Endothelial cell of umbilical vein (primary cell): ENCODE measurements at regions not wholly inside any gene's neighbourhood (a gene's known extent, or its start where the extent isn't known, plus 50 kb on each side); places are given as distances from the start of the nearest gene placed in this dataset.

Source experiments
- EZH2 ChIP-seq: IDR thresholded peaks from 2 replicates; pipeline ENCODE4 v1.6.1; 2012; ENCODE audit warnings: borderline replicate concordance, low read depth, mild to moderate bottlenecking, moderate library complexity, low read length, inconsistent platforms; ENCODE audit not compliant: severe bottlenecking
- POLR2AphosphoS5 ChIP-seq: IDR thresholded peaks from 2 replicates; pipeline ENCODE4 v1.6.1; 2012; ENCODE audit warnings: low read depth, mild to moderate bottlenecking, control low read depth, low read length, moderate library complexity; ENCODE audit not compliant: insufficient read depth
- TF ChIP-seq, protein P1 (sequence below), 2 donors: IDR thresholded peaks; 1 replicate in 1 of 2; 2 replicates in 1 of 2; pipeline ENCODE4 v1.5.1; 2011; ENCODE audit warnings: low read length in 2 of 2, mild to moderate bottlenecking in 2 of 2, moderate library complexity in 2 of 2, control low read depth in 1 of 2, inconsistent platforms in 1 of 2, low read depth in 1 of 2; ENCODE audit not compliant: insufficient read depth in 1 of 2; ENCODE audit errors: extremely low read depth in 1 of 2
- TF ChIP-seq, protein P2 (sequence below): IDR thresholded peaks from 2 replicates; pipeline ENCODE4 v1.6.1; 2011; ENCODE audit not compliant: insufficient read depth, insufficient read length

DNA sequence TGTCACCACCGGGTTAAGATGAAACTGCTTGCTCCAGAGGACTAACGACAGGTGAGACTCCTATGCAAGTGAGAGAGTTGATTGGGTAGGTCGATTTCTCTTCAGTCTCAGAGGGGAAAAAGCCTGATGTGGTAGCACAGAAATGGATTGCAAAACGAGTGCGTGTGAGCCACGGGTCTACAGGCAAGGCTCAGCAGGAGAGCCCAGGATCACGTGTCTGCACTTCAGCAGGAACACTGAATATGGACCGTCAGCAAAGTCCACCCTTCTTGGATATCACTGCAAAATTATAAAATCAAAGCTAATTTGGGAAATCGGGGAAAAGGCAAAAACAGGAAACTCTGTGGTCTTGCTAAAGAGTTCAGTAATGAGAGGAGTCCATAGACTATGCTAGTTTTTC lies 107.7 kb upstream of the ZNF648 start:
- TF ChIP-seq EZH2 (no peak), POLR2AphosphoS5 (no peak)
- TF ChIP-seq, protein P1, sequence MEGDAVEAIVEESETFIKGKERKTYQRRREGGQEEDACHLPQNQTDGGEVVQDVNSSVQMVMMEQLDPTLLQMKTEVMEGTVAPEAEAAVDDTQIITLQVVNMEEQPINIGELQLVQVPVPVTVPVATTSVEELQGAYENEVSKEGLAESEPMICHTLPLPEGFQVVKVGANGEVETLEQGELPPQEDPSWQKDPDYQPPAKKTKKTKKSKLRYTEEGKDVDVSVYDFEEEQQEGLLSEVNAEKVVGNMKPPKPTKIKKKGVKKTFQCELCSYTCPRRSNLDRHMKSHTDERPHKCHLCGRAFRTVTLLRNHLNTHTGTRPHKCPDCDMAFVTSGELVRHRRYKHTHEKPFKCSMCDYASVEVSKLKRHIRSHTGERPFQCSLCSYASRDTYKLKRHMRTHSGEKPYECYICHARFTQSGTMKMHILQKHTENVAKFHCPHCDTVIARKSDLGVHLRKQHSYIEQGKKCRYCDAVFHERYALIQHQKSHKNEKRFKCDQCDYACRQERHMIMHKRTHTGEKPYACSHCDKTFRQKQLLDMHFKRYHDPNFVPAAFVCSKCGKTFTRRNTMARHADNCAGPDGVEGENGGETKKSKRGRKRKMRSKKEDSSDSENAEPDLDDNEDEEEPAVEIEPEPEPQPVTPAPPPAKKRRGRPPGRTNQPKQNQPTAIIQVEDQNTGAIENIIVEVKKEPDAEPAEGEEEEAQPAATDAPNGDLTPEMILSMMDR (IDR thresholded peaks at IDR 0.05; ENCODE audit: extremely low read depth in 1 of 2, insufficient read depth in 1 of 2, low read depth in 1 of 2, low read length in 2 of 2) = no peak
- TF ChIP-seq, protein P2, sequence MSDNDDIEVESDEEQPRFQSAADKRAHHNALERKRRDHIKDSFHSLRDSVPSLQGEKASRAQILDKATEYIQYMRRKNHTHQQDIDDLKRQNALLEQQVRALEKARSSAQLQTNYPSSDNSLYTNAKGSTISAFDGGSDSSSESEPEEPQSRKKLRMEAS = no peak
